ENCODE measurements at regions not wholly inside any gene's neighbourhood (a gene's known extent, or its start where the extent isn't known, plus 50 kb on each side); places are given as distances from the start of the nearest gene placed in this dataset.

- DNase-seq (ENCODE audit: low read depth in 2 of 2), result no peak
Measured at GRCh38 chr11:104830508-104830907, 67.8 kb downstream of the CASP12 start.

- no peak for DNase-seq (ENCODE audit: low read depth in 2 of 2)
Measured at GRCh38 chr11:104830080-104830479, 68.2 kb downstream of the CASP12 start.

- no peak for DNase-seq (ENCODE audit: low read depth in 2 of 2)
Measured at GRCh38 chr11:104826772-104827171, 71.5 kb downstream of the CASP12 start.

GRCh38 chr11:104823657-104824056 lies 74.6 kb downstream of the CASP12 start:
- DNase-seq (ENCODE audit: low read depth in 2 of 2), result no peak

- no peak for DNase-seq (ENCODE audit: low read depth in 2 of 2)
Measured at GRCh38 chr11:104820431-104820830, 77.8 kb downstream of the CASP12 start.

GRCh38 chr11:104819603-104820002 lies 78.7 kb downstream of the CASP12 start:
- no peak for DNase-seq (ENCODE audit: low read depth in 2 of 2)

GRCh38 chr11:104819107-104819506 lies 79.2 kb downstream of the CASP12 start:
- DNase-seq (ENCODE audit: low read depth in 2 of 2), result no peak

GRCh38 chr11:104817973-104818372 lies 80.3 kb downstream of the CASP12 start:
- DNase-seq (ENCODE audit: low read depth in 2 of 2), result no peak

GRCh38 chr11:104813532-104813931 lies 84.7 kb downstream of the CASP12 start:
- no peak for DNase-seq (ENCODE audit: low read depth in 2 of 2)

- DNase-seq (ENCODE audit: low read depth in 2 of 2), result no peak
Measured at GRCh38 chr11:104812103-104812788, 86.0 kb downstream of the CASP12 start.

- DNase-seq (ENCODE audit: low read depth in 2 of 2), result no peak
Measured at GRCh38 chr11:104803776-104804175, 94.5 kb downstream of the CASP12 start.

GRCh38 chr11:104799251-104799650 lies 99.0 kb downstream of the CASP12 start:
- no peak for DNase-seq (ENCODE audit: low read depth in 2 of 2)

- no peak for DNase-seq (ENCODE audit: low read depth in 2 of 2)
Measured at GRCh38 chr11:104798789-104799188, 99.5 kb downstream of the CASP12 start.

GRCh38 chr11:104796301-104796700 lies 102.0 kb downstream of the CASP12 start:
- DNase-seq (ENCODE audit: low read depth in 2 of 2), result no peak

GRCh38 chr11:104795501-104796213 lies 102.6 kb downstream of the CASP12 start:
- no peak for DNase-seq (ENCODE audit: low read depth in 2 of 2)

GRCh38 chr11:104792861-104793260 lies 105.4 kb downstream of the CASP12 start:
- no peak for DNase-seq (ENCODE audit: low read depth in 2 of 2)

- DNase-seq (ENCODE audit: low read depth in 2 of 2), result no peak
Measured at GRCh38 chr11:104791896-104792295, 106.4 kb downstream of the CASP12 start.

- DNase-seq (ENCODE audit: low read depth in 2 of 2), result no peak
Measured at GRCh38 chr11:104784684-104785460, 113.4 kb downstream of the CASP12 start.

GRCh38 chr11:104783241-104783640 lies 115.0 kb downstream of the CASP12 start:
- no peak for DNase-seq (ENCODE audit: low read depth in 2 of 2)

- no peak for DNase-seq (ENCODE audit: low read depth in 2 of 2)
Measured at GRCh38 chr11:104782377-104782754, 115.9 kb downstream of the CASP12 start.

GRCh38 chr11:104781719-104782376 lies 116.4 kb downstream of the CASP12 start:
- DNase-seq (ENCODE audit: low read depth in 2 of 2), result no peak

- DNase-seq (ENCODE audit: low read depth in 2 of 2), result no peak
Measured at GRCh38 chr11:104781037-104781436, 117.2 kb downstream of the CASP12 start.
